ENCODE measurements at regions not wholly inside any gene's neighbourhood (a gene's known extent, or its start where the extent isn't known, plus 50 kb on each side); places are given as distances from the start of the nearest gene placed in this dataset.

- intact Hi-C loops (cut with micrococcal nuclease; ENCODE audit: unreplicated experiment): no loop called here
- no TSS peak for BruUV-seq (replicated peaks)
- CTCF ChIA-PET: no interaction called here
- Mint-ChIP-seq H3K27me3 (ENCODE audit: unreplicated experiment) (no peaks in the 10 kb centered on the region), H3K4me3 (ENCODE audit: low read depth, unreplicated experiment) (no peak overlapping the region), H3K9me3 (ENCODE audit: low read depth, unreplicated experiment) (no peaks in the 10 kb centered on the region), H3K4me1 (ENCODE audit: low read depth, unreplicated experiment) (no peaks in the 10 kb centered on the region), H3K27ac (ENCODE audit: unreplicated experiment) (no peak overlapping the region), H3K36me3 (ENCODE audit: insufficient read depth, unreplicated experiment) (no peaks in the 10 kb centered on the region)
- DNase-seq: no peak
- TF ChIP-seq CTCF (IDR thresholded peaks at IDR 0.05; ENCODE audit: unreplicated experiment): no peak
Observed at GRCh38 chr4:33067221-33067620, 2347.1 kb downstream of the PCDH7 start.

DNA sequence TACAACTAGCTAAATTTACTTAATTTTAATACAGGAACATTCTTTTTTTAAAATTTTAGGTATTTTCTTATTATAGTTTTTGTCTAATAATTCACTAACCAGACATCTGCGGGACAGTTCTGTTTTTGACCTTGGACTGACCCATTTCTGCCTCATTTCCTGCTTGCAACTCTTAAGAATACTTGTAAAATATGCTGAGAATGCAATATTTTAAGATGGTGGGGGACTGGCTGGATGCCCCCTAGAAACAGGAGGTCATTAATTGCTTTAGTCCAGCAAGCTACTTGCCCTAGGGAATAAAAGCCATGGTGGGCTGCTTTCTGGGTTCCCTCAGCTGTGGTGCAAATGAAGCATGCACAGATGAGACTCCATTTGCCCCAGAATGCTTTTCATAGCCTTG lies 2348.4 kb downstream of the PCDH7 start:
- Mint-ChIP-seq H3K27me3 (ENCODE audit: unreplicated experiment) (no peaks in the 10 kb centered on the region), H3K4me1 (ENCODE audit: low read depth, unreplicated experiment) (no peaks in the 10 kb centered on the region), H3K4me3 (ENCODE audit: low read depth, unreplicated experiment) (no peak overlapping the region), H3K27ac (ENCODE audit: unreplicated experiment) (no peak overlapping the region), H3K36me3 (ENCODE audit: insufficient read depth, unreplicated experiment) (no peaks in the 10 kb centered on the region), H3K9me3 (ENCODE audit: low read depth, unreplicated experiment) (no peaks in the 10 kb centered on the region)
- DNase-seq: no peak
- intact Hi-C loops (cut with micrococcal nuclease; ENCODE audit: unreplicated experiment): no loop called here
- CTCF ChIA-PET: no interaction called here
- no TSS peak for BruUV-seq (replicated peaks)
- no peak for TF ChIP-seq CTCF (IDR thresholded peaks at IDR 0.05; ENCODE audit: unreplicated experiment)

DNA sequence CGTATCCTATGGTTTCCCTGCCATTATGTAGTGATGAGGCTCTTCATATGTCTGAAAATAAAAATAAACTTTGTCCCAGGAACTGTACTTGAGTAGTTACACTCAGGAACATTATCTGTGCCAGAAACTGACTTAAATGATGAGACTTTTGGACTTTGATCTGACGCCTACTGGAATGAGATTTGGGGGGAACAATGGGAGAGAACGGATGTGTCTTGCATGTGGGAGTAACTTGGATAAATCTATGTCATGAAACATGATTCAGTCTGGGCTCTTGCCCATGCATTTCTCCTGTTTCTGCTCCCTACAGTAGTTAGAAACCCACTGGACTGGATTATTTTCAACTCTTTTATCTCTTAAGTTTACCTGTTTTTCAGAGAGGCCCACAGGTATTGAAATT lies 2351.4 kb downstream of the PCDH7 start:
- no peaks in the 10 kb centered on the region for H3K4me1 Mint-ChIP-seq (ENCODE audit: low read depth, unreplicated experiment)
- no peak overlapping the region for H3K4me3 Mint-ChIP-seq (ENCODE audit: low read depth, unreplicated experiment)
- no peaks in the 10 kb centered on the region for H3K9me3 Mint-ChIP-seq (ENCODE audit: low read depth, unreplicated experiment)
- no peak for DNase-seq
- BruUV-seq (replicated peaks): no TSS peak
- H3K27me3 Mint-ChIP-seq (ENCODE audit: unreplicated experiment): no peaks in the 10 kb centered on the region
- CTCF ChIA-PET: no interaction called here
- no peak overlapping the region for H3K27ac Mint-ChIP-seq (ENCODE audit: unreplicated experiment)
- intact Hi-C loops (cut with micrococcal nuclease; ENCODE audit: unreplicated experiment): no loop called here
- H3K36me3 Mint-ChIP-seq (ENCODE audit: insufficient read depth, unreplicated experiment): no peaks in the 10 kb centered on the region
- TF ChIP-seq CTCF (IDR thresholded peaks at IDR 0.05; ENCODE audit: unreplicated experiment): no peak

DNA sequence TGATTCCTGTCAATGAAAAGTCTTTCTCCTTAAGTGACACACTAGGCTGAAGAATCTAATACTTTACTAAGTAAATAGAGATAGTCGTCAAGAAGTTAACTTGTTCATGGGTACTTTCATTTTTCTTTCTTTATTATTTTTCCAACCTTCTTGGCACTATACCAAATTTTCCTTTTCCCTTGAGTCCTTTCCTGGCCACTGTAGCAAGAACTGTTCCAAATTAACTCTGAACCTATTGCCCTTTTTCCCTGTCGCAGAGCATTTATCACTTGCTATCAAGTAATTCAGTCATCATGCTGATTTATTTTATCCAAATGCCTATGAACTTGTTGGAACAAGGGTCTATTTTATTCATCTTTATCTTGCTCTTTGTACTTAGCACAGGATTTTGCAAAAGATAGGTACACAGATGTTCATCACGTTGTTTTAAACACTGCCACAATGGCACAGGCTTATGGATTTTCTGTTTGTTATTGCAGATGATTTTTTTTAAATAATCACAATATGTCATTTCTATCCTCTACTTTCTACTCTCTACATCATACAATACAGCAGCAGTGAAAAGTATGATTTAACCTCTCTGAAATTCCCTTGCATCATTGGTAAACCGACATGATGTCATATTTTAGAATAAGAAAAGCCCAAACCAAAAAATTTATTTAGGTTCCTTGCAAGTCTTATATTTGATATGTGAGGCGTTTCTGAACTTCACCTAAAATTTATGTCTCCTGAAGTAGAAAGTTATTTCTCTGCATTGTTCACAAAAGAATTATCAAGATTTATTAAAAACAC lies 2352.3 kb downstream of the PCDH7 start:
- Mint-ChIP-seq H3K9me3 (ENCODE audit: low read depth, unreplicated experiment) (no peaks in the 10 kb centered on the region), H3K4me3 (ENCODE audit: low read depth, unreplicated experiment) (no peak overlapping the region), H3K4me1 (ENCODE audit: low read depth, unreplicated experiment) (no peaks in the 10 kb centered on the region), H3K27me3 (ENCODE audit: unreplicated experiment) (no peaks in the 10 kb centered on the region), H3K36me3 (ENCODE audit: insufficient read depth, unreplicated experiment) (no peaks in the 10 kb centered on the region), H3K27ac (ENCODE audit: unreplicated experiment) (no peak overlapping the region)
- no peak for TF ChIP-seq CTCF (IDR thresholded peaks at IDR 0.05; ENCODE audit: unreplicated experiment)
- BruUV-seq (replicated peaks): no TSS peak
- CTCF ChIA-PET: no interaction called here
- no peak for DNase-seq
- intact Hi-C loops (cut with micrococcal nuclease; ENCODE audit: unreplicated experiment): no loop called here

All from Calu3 (cell line).